ENCODE measurements at regions not wholly inside any gene's neighbourhood (a gene's known extent, or its start where the extent isn't known, plus 50 kb on each side); places are given as distances from the start of the nearest gene placed in this dataset.

GRCh38 chr21:41580758-41581554 is 73.0 kb upstream of the TMPRSS2 start:
- no peak for TF ChIP-seq CTCF (IDR thresholded peaks at IDR 0.05; ENCODE audit: unreplicated experiment)
- Mint-ChIP-seq H3K4me3 (ENCODE audit: low read depth) (no peak overlapping the region), H3K4me1 (ENCODE audit: low read depth) (peaks cover 6% of the 10 kb centered on the region), H3K27me3 (no peaks in the 10 kb centered on the region), H3K9me3 (ENCODE audit: low read depth) (peaks cover 13% of the 10 kb centered on the region), H3K36me3 (ENCODE audit: insufficient read depth) (peaks cover 3% of the 10 kb centered on the region), H3K27ac (no peak overlapping the region)
- DNase-seq (ENCODE audit: low spot score, unreplicated experiment): no peak

GRCh38 chr21:41579692-41580091 is 71.7 kb upstream of the TMPRSS2 start:
- Mint-ChIP-seq H3K27ac (no peak overlapping the region), H3K36me3 (ENCODE audit: insufficient read depth) (peaks cover 3% of the 10 kb centered on the region), H3K4me3 (ENCODE audit: low read depth) (no peak overlapping the region), H3K27me3 (no peaks in the 10 kb centered on the region), H3K9me3 (ENCODE audit: low read depth) (peaks cover 13% of the 10 kb centered on the region), H3K4me1 (ENCODE audit: low read depth) (peaks cover 6% of the 10 kb centered on the region)
- DNase-seq (ENCODE audit: low spot score, unreplicated experiment): no peak
- no peak for TF ChIP-seq CTCF (IDR thresholded peaks at IDR 0.05; ENCODE audit: unreplicated experiment)

GRCh38 chr21:41578716-41579115 is 70.8 kb upstream of the TMPRSS2 start:
- TF ChIP-seq CTCF (IDR thresholded peaks at IDR 0.05; ENCODE audit: unreplicated experiment): no peak
- H3K27ac Mint-ChIP-seq: no peak overlapping the region
- DNase-seq (ENCODE audit: low spot score, unreplicated experiment): no peak
- H3K9me3 Mint-ChIP-seq (ENCODE audit: low read depth): peaks cover 13% of the 10 kb centered on the region
- no peak overlapping the region for H3K4me3 Mint-ChIP-seq (ENCODE audit: low read depth)
- H3K27me3 Mint-ChIP-seq: no peaks in the 10 kb centered on the region
- H3K36me3 Mint-ChIP-seq (ENCODE audit: insufficient read depth): peaks cover 3% of the 10 kb centered on the region
- peaks cover 6% of the 10 kb centered on the region for H3K4me1 Mint-ChIP-seq (ENCODE audit: low read depth)

- peaks cover under 1% of the 10 kb centered on the region for H3K4me1 Mint-ChIP-seq (ENCODE audit: low read depth)
- peaks cover 13% of the 10 kb centered on the region for H3K9me3 Mint-ChIP-seq (ENCODE audit: low read depth)
- no peaks in the 10 kb centered on the region for H3K27me3 Mint-ChIP-seq
These were observed 70.1 kb upstream of the TMPRSS2 start for GRCh38 chr21:41578083-41578482.

GRCh38 chr21:41576013-41576615 is 68.2 kb upstream of the TMPRSS2 start:
- Mint-ChIP-seq H3K4me3 (ENCODE audit: low read depth) (no peak overlapping the region), H3K9me3 (ENCODE audit: low read depth) (peaks cover 18% of the 10 kb centered on the region), H3K27ac (no peak overlapping the region), H3K27me3 (no peaks in the 10 kb centered on the region), H3K4me1 (ENCODE audit: low read depth) (no peaks in the 10 kb centered on the region), H3K36me3 (ENCODE audit: insufficient read depth) (peaks cover 3% of the 10 kb centered on the region)
- no peak for DNase-seq (ENCODE audit: low spot score, unreplicated experiment)
- no peak for TF ChIP-seq CTCF (IDR thresholded peaks at IDR 0.05; ENCODE audit: unreplicated experiment)

More at GRCh38 chr21:41578083-41578482, 70.1 kb upstream of the TMPRSS2 start:
- peaks cover 3% of the 10 kb centered on the region for H3K36me3 Mint-ChIP-seq (ENCODE audit: insufficient read depth)
- H3K27ac Mint-ChIP-seq: no peak overlapping the region
- no peak for TF ChIP-seq CTCF (IDR thresholded peaks at IDR 0.05; ENCODE audit: unreplicated experiment)
- no peak overlapping the region for H3K4me3 Mint-ChIP-seq (ENCODE audit: low read depth)
- DNase-seq (ENCODE audit: low spot score, unreplicated experiment): no peak
